Breast epithelium (tissue), 4 donors: ENCODE measurements at regions not wholly inside any gene's neighbourhood (a gene's known extent, or its start where the extent isn't known, plus 50 kb on each side); places are given as distances from the start of the nearest gene placed in this dataset.

Experiments
- DNase-seq, 2 donors: peaks; one replicate each; pipeline ENCODE4 v3.0.0-alpha.2; 2019; ENCODE audit warnings: low spot score in 2 of 2
- H3K27ac ChIP-seq, 2 donors: fragments of 200-600 bp; sonication (generic) in 1 of 2; one replicate each; pipeline ENCODE4 v1.5.1; 2016 to 2019; ENCODE audit warnings: mild to moderate bottlenecking in 1 of 2
- H3K27me3 ChIP-seq, 2 donors: fragments of 200-600 bp; sonication (generic) in 1 of 2; one replicate each; pipeline versions ENCODE4 v1.5.1 to v1.6.0; 2017 to 2019; ENCODE audit warnings: control low read depth in 1 of 2, mild to moderate bottlenecking in 1 of 2
- H3K36me3 ChIP-seq: fragments of 200-600 bp; one replicate; pipeline ENCODE4 v1.5.1; 2019
- H3K4me1 ChIP-seq, 2 donors: fragments of 200-600 bp; sonication (generic); one replicate each; pipeline ENCODE4 v1.5.1; 2016 to 2019; ENCODE audit warnings: control low read depth in 1 of 2
- H3K4me3 ChIP-seq, 3 donors: fragments of 200-600 bp; sonication (generic); 1 replicate in 2 of 3; 2 replicates in 1 of 3; pipeline ENCODE4 v1.5.1; 2016 to 2019; ENCODE audit warnings: mild to moderate bottlenecking in 3 of 3, moderate library complexity in 2 of 3
- H3K9me3 ChIP-seq, 2 donors: fragments of 200-600 bp; sonication (generic) in 1 of 2; one replicate each; pipeline ENCODE4 v1.5.1; 2016 to 2019; ENCODE audit warnings: control low read depth in 1 of 2
- CTCF ChIP-seq, 3 donors: fragments of 450-650 bp; IDR thresholded peaks; one replicate each; pipeline ENCODE4 v1.5.1; 2016 to 2017; ENCODE audit warnings: antibody characterized with exemption in 3 of 3, mild to moderate bottlenecking in 3 of 3, moderate library complexity in 3 of 3
- POLR2A ChIP-seq: fragments of 450-650 bp; IDR thresholded peaks from one replicate; pipeline ENCODE4 v1.6.1; 2016; ENCODE audit warnings: antibody characterized with exemption, mild to moderate bottlenecking, moderate library complexity
- POLR2AphosphoS5 ChIP-seq, 3 donors: sonication (generic); formaldehyde crosslinking; IDR thresholded peaks; one replicate each; pipeline ENCODE4 v1.6.1; 2017; ENCODE audit warnings: antibody characterized with exemption in 3 of 3
- intact Hi-C: fragments of 100-400 bp; cut with DNase I; formaldehyde crosslinking; loops from one replicate; pipeline ENCODE4 v1.15.1; 2023; ENCODE audit warnings: low total_unique reads

- Histone ChIP-seq H3K27ac (no peak overlapping the region), H3K9me3 (peaks cover 18 to 26% of the 10 kb centered on the region in 2 donors), H3K4me1 (no peaks in the 10 kb centered on the region), H3K36me3 (no peaks in the 10 kb centered on the region), H3K4me3 (no peak overlapping the region), H3K27me3 (no peaks in the 10 kb centered on the region)
- DNase-seq: no peak
- intact Hi-C loops: no loop called here
- no peak for TF ChIP-seq POLR2A
- no peak for TF ChIP-seq CTCF (IDR thresholded peaks at IDR 0.05)
- TF ChIP-seq POLR2AphosphoS5 (IDR thresholded peaks at IDR 0.05): no peak
Measured at GRCh38 chr16:10232757-10233156, 50.5 kb upstream of the GRIN2A start.

GRCh38 chr16:10239640-10240039 lies 57.4 kb upstream of the GRIN2A start:
- H3K27me3 ChIP-seq: peaks cover 0 to 20% of the 10 kb centered on the region in 2 donors
- no peak overlapping the region for H3K4me3 ChIP-seq
- TF ChIP-seq POLR2AphosphoS5 (IDR thresholded peaks at IDR 0.05) (no peak), POLR2A (no peak), CTCF (IDR thresholded peaks at IDR 0.05) (no peak)
- no peaks in the 10 kb centered on the region for H3K4me1 ChIP-seq
- no peak for DNase-seq
- no peaks in the 10 kb centered on the region for H3K36me3 ChIP-seq
- intact Hi-C loops: loop anchor here (5.0 kb wide), 1 partner anchor 948 kb away; no protein-coding TSS in a partner anchor
- H3K27ac ChIP-seq: no peak overlapping the region
- no peaks in the 10 kb centered on the region for H3K9me3 ChIP-seq

- TF ChIP-seq CTCF (IDR thresholded peaks at IDR 0.05) (no peak), POLR2A (no peak), POLR2AphosphoS5 (IDR thresholded peaks at IDR 0.05) (no peak)
- DNase-seq: no peak
- Histone ChIP-seq H3K9me3 (no peaks in the 10 kb centered on the region), H3K36me3 (no peaks in the 10 kb centered on the region), H3K27ac (no peak overlapping the region), H3K4me1 (no peaks in the 10 kb centered on the region), H3K27me3 (peaks cover 0 to 24% of the 10 kb centered on the region in 2 donors), H3K4me3 (no peak overlapping the region)
- intact Hi-C loops: no loop called here
Measured at GRCh38 chr16:10240854-10241613, 58.8 kb upstream of the GRIN2A start.

GRCh38 chr16:10242097-10242496 lies 59.9 kb upstream of the GRIN2A start:
- peaks cover 0 to 24% of the 10 kb centered on the region in 2 donors for H3K27me3 ChIP-seq
- H3K36me3 ChIP-seq: no peaks in the 10 kb centered on the region
- intact Hi-C loops: no loop called here
- H3K27ac ChIP-seq: no peak overlapping the region
- no peak for TF ChIP-seq CTCF (IDR thresholded peaks at IDR 0.05)
- TF ChIP-seq POLR2A: no peak
- no peak for TF ChIP-seq POLR2AphosphoS5 (IDR thresholded peaks at IDR 0.05)
- no peaks in the 10 kb centered on the region for H3K9me3 ChIP-seq
- H3K4me1 ChIP-seq: no peaks in the 10 kb centered on the region
- no peak for DNase-seq
- H3K4me3 ChIP-seq: no peak overlapping the region

- Histone ChIP-seq H3K27me3 (peaks cover 0 to 24% of the 10 kb centered on the region in 2 donors), H3K4me1 (no peaks in the 10 kb centered on the region), H3K27ac (no peak overlapping the region), H3K4me3 (no peak overlapping the region), H3K36me3 (no peaks in the 10 kb centered on the region), H3K9me3 (no peaks in the 10 kb centered on the region)
- intact Hi-C loops: no loop called here
- DNase-seq: no peak
- no peak for TF ChIP-seq CTCF (IDR thresholded peaks at IDR 0.05)
- no peak for TF ChIP-seq POLR2A
- no peak for TF ChIP-seq POLR2AphosphoS5 (IDR thresholded peaks at IDR 0.05)
Measured at GRCh38 chr16:10242916-10243315, 60.7 kb upstream of the GRIN2A start.
